Glomerular visceral epithelial cell (primary cell): ENCODE measurements at regions not wholly inside any gene's neighbourhood (a gene's known extent, or its start where the extent isn't known, plus 50 kb on each side); places are given as distances from the start of the nearest gene placed in this dataset.

Source experiments
- DNase-seq: peaks from one replicate; pipeline ENCODE4 v3.0.0-alpha.2; 2016; ENCODE audit errors: extremely low spot score

- DNase-seq = no peak
These were observed 107.5 kb upstream of the THBS1 start for GRCh38 chr15:39473298-39473947.

- no peak for DNase-seq
These were observed 106.2 kb upstream of the THBS1 start for GRCh38 chr15:39474657-39475056.

DNA sequence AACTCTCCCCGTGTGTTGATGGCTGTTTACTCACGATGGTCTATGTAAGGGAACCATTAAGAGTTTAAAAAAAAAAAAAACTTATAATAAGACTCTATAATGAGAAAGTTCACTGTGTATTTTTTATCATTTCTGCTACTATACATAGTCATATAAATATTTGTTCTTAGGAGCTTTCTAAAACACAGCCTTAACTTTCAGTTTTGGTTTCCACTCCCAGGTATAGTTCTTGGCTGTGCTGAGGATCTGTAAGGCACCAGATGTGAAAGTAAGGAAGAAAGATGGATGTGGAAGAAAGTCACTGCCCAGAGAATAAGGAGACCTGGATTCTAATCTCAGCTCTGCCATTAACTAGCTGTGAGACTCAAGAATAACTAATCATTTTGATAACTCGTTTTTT lies 101.9 kb upstream of the THBS1 start:
- DNase-seq = no peak

GRCh38 chr15:39479911-39480310 lies 101.0 kb upstream of the THBS1 start:
- DNase-seq = no peak

GRCh38 chr15:39482459-39482858 lies 98.4 kb upstream of the THBS1 start:
- DNase-seq = no peak

DNA sequence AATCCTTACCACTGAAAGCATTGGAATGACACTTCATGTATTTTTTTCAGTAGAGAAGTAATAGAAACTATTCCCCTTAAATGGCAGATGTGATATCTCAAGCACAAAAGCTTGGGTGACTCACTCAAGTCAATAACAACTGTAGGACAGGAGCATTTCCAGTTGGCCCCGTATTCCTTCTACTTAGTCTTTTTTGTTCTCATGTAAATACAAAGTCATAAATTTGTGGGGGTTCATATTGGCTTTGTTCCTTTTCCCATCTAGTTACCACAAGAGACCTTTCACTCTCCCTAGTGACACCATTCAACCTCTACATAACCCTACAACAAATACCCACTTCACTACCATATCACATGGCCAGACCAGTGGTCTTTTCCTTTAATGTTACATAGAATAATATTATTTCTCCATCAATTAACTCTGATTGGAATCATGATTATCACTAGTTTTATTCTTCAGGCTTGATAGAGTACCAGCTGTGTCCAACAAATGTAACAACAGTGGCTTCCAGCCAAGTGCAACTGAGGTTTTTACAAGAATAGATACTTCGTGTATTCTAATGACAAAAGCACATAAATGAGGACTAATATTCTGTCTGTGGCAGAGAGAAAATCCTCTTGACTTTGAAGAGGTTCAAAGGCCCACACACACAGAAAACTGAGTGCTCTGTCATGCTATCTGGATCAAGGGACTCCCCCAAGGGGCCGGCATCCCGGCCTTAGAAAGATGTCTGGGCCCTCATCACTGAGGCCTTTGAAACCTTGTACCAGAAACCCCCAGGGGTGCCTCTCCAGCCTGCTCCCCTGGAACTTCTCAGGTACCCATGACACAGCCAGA lies 94.0 kb upstream of the THBS1 start:
- no peak for DNase-seq

DNA sequence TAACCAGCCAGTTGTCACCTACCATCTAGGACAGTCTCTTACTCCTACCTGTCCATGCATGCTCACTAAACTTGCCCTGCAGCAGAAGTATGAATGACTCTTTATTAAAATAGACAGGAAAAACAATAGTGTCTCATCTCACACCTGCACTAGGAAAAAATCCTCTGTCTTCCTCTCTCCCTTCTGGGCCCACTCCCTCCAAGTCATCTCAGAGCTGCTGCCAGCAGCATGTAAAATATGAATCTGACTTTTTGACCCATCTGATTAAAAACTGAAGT lies 93.5 kb upstream of the THBS1 start:
- no peak for DNase-seq

GRCh38 chr15:39488516-39488915 lies 92.4 kb upstream of the THBS1 start:
- no peak for DNase-seq

GRCh38 chr15:39488961-39489360 lies 91.9 kb upstream of the THBS1 start:
- DNase-seq = no peak

GRCh38 chr15:39491115-39491885 lies 89.6 kb upstream of the THBS1 start:
- no peak for DNase-seq

DNA sequence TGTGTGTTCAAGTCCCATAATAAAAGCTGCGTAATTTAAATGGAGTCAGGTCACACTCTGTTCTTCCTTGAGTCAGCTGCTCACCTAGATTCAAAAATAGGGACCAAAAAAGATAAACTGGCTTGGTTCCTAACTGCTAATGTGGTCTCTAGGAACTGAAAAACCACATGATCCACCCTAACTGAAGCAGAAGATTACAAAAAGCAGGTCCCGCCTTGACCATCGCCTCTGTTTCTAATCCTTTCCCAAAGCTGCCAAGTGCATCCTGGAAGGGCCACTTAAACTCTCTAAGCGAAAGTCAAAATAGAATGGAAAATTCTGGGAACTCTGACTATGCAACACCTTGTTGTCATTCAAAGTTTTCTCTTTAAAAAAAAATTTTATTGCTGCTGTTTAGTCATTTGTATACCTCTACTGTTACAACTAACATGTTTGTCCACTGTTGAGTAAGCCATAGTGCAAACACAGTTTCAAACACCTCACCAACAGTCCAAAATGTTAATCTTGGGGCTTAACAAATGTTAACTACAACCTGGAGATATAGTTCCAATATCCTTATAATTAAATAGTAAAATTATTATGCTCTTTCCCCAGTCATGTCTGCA lies 88.9 kb upstream of the THBS1 start:
- DNase-seq = no peak

DNA sequence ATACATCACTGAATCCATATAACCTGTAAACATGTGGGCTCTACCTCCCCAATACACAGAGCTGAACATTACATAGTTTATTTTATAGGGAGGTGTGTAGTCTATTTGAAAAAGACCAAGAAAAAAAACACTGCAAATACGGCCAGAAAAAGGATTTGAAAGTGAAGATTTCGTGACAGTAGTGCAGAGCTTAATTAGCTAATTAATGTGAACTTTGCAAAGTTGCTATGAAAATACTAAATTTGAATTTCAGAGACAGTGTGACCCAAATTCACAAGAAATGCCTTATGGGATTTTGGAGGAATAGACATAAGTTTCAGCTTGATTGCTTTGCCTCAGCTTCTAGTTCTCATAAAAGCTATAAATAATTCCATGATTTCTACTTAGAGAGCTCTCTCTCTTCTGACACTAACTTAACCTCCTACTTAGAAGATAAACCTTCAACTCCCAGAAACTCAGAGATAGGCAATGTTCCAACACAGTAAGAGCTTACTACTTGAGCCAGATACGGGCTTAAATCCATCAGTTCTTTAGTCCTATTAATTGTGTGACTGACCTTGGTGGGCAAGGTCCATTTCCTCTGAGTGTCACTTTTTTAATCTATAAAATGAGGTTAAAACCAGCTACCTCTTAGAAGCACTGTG lies 87.3 kb upstream of the THBS1 start:
- no peak for DNase-seq

DNA sequence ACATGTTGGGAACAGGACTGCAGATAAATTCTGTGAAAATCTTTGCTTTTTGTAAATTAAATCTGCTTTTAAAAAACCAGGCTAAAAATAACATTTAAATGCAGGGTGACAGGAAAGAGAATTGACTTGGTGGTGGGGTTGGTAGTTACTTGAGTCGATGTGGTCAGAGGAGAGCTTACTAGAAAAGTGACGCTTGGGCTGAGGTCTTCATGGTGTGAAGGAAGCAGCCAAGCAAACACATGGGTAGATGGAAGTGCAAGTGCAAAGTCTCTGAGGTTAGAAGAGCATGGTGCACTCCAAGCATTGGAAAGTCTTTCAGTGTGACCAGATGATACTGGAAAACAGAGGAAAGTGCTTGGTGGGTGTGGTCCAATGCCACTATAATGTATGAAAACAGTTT lies 86.4 kb upstream of the THBS1 start:
- DNase-seq = no peak

DNA sequence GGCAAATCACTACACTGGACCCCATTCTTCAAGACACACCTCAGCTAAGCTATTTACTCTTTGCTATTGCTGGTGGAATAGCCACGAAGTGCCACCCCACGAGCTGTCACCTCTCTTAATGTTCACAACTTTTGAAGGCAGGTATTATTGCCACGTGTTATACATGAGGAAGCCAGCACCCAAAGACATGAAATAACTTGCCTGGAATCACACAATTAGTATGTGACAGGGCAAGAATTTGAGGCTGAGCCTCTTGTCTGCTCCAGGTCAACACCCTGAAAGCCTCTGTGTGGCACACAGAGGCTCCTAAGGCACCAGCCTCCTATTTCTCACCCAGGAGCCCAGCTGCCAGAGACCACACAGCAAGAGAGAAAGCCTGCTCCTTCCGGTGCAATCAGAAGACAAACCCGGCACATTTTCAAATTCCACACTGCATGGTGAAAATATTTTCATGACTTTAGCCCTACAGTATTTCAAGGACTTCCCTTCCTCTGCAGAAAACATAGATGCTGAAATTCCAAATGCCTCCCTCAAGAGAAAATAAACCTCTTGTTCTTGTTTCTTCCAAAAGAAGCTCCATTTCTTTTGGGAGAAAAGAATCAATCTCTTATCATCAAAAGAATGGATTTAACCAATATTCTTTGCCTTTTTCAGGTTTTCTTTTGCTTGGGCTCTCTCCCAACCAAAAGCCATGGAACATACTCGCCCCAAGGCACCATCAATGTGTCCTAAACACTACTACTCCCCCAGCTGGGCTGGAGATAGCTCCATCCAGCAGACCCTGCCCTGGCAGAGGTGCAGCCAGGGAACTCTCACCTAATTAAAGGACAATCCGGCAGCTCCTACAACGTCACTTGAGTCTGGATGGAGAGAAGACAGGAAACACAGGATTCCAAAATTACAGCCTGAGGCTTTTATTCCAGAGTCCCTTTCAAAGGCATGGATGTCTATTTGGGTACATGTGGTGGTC lies 84.7 kb upstream of the THBS1 start:
- DNase-seq = no peak

GRCh38 chr15:39497016-39497758 lies 83.7 kb upstream of the THBS1 start:
- no peak for DNase-seq

GRCh38 chr15:39497759-39498565 lies 82.9 kb upstream of the THBS1 start:
- no peak for DNase-seq

DNA sequence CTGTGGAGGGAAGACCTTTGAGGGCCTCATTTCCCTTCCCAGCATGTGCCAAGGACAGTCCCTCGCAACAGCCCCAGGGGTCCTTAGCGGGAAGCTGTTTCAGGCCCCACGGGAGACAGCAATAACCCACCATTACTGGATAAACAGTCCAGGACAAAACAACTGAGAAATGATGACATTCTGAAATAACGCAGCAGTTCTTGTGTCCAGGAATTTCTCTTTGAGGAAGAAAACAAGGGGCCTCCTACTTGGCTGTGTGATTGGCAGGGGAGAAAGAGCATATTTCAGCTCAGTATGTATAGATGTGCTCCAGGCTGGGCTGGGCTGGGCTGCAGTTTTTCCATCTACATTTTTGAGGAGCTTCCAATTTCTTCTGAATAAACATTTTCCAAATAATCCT lies 82.2 kb upstream of the THBS1 start:
- no peak for DNase-seq

DNA sequence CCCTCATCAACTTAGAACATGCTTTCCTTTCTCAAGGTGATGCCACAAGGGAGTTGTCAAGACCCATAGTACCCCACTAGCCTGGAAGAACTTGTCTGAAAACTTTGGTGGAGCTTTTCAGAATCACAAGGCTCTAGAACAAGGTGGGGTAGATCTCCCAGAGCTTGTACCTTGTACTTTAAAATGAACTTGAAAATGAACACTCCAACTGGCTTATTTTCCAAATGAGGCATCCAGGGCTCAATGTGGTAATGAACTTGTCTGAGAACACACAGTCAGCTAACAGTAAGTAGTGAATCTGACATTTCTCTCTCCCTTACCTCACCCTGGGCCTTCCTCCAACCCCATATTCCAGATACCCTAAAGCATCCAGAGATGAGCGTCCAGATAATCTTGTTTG lies 81.8 kb upstream of the THBS1 start:
- no peak for DNase-seq

- DNase-seq = no peak
These were observed 81.2 kb upstream of the THBS1 start for GRCh38 chr15:39499681-39500080.
